H1 (cell line): ENCODE measurements at regions not wholly inside any gene's neighbourhood (a gene's known extent, or its start where the extent isn't known, plus 50 kb on each side); places are given as distances from the start of the nearest gene placed in this dataset.

Experiments
- CTCF ChIA-PET: fragments of 300-600 bp; sonication (Branson Sonifier 250); formaldehyde crosslinking; loops from one replicate; lab custom pipeline; 2021; ENCODE audit not compliant: partially characterized antibody; lab: Charles Lee
- POLR2A ChIA-PET: fragments of 300-600 bp; sonication (Branson Sonifier 250); formaldehyde crosslinking; loops from one replicate; lab custom pipeline; 2021; ENCODE audit warnings: inconsistent platforms; ENCODE audit not compliant: partially characterized antibody; lab: Charles Lee
- DNase-seq, 2 experiments: peaks; one replicate each; pipeline versions ENCODE4 v3.0.0 to v3.0.0-alpha.2; 2010 to 2022; ENCODE audit warnings: low spot score in 2 of 2, low read depth in 1 of 2, mixed read lengths in 1 of 2
- FAIRE-seq: peaks from 2 replicates; lab custom pipeline; 2011; peaks lifted over from hg19 to GRCh38; lab: Jason Lieb, UNC
- H2AFZ ChIP-seq: 2 replicates; pipeline ENCODE4 v1.8.1; 2012; ENCODE audit warnings: low read length, inconsistent platforms
- H2AK5ac ChIP-seq: 2 replicates; pipeline ENCODE4 v1.6.1; 2013; ENCODE audit warnings: low read depth, low read length
- H2BK120ac ChIP-seq: replicated peaks from 2 replicates; pipeline ENCODE3; 2013; ENCODE audit warnings: low read depth, low read length, inconsistent platforms
- H2BK12ac ChIP-seq: 2 replicates; pipeline ENCODE4 v1.6.1; 2013; ENCODE audit warnings: low read depth, low read length
- H2BK15ac ChIP-seq: 2 replicates; pipeline ENCODE4 v1.6.1; 2013; ENCODE audit warnings: low read length
- H2BK20ac ChIP-seq: 2 replicates; pipeline ENCODE4 v1.6.1; 2013; ENCODE audit warnings: low read length
- H2BK5ac ChIP-seq: 2 replicates; pipeline ENCODE4 v1.6.1; 2013; ENCODE audit warnings: low read depth, low read length
- H3K14ac ChIP-seq: 2 replicates; pipeline ENCODE4 v1.6.1; 2013; ENCODE audit warnings: inconsistent platforms; ENCODE audit not compliant: insufficient read length
- H3K18ac ChIP-seq: 2 replicates; pipeline ENCODE4 v1.6.1; 2013; ENCODE audit warnings: low read length; ENCODE audit errors: extremely low read depth
- H3K23ac ChIP-seq: 2 replicates; pipeline ENCODE4 v1.6.1; 2013; ENCODE audit warnings: inconsistent platforms; ENCODE audit not compliant: insufficient read length
- H3K23me2 ChIP-seq: 2 replicates; pipeline ENCODE4 v1.6.1; 2013; ENCODE audit warnings: low read depth, low read length
- H3K27ac ChIP-seq: 2 replicates; pipeline ENCODE4 v1.6.1; 2011; ENCODE audit warnings: low read depth, low read length, inconsistent platforms
- H3K27me3 ChIP-seq, 4 experiments: replicated peaks in 1 of 4; 1 replicate in 1 of 4; 2 replicates in 3 of 4; pipeline versions ENCODE4 v1.6.1 to v1.8.1; 2011 to 2013; ENCODE audit warnings: low read length in 3 of 4, mild to moderate bottlenecking in 3 of 4, inconsistent platforms in 2 of 4, mixed read lengths in 2 of 4, moderate library complexity in 1 of 4; ENCODE audit not compliant: control insufficient read depth in 3 of 4, insufficient read depth in 3 of 4; ENCODE audit errors: extremely low read depth in 1 of 4
- H3K36me3 ChIP-seq, 4 experiments: 2 replicates each; pipeline versions ENCODE4 v1.6.1 to v1.8.1; 2011 to 2013; ENCODE audit warnings: mild to moderate bottlenecking in 4 of 4, low read length in 3 of 4, moderate library complexity in 2 of 4, control low read depth in 1 of 4, inconsistent platforms in 1 of 4; ENCODE audit not compliant: insufficient read depth in 4 of 4, control insufficient read depth in 2 of 4
- H3K4ac ChIP-seq: replicated peaks from 2 replicates; pipeline ENCODE3; 2013; ENCODE audit warnings: low read length, low read depth, mixed read lengths, inconsistent platforms; ENCODE audit not compliant: insufficient read length
- H3K4me1 ChIP-seq, 4 experiments: replicated peaks in 1 of 4; 1 replicate in 1 of 4; 2 replicates in 3 of 4; pipeline versions ENCODE4 v1.6.1 to v1.8.1; 2011 to 2013; ENCODE audit warnings: low read length in 3 of 4, inconsistent platforms in 2 of 4, mixed read lengths in 1 of 4; ENCODE audit not compliant: insufficient read depth in 4 of 4, control insufficient read depth in 3 of 4
- H3K4me2 ChIP-seq, 2 experiments: 2 replicates each; pipeline versions ENCODE4 v1.6.1 to v1.8.1; 2011 to 2013; ENCODE audit warnings: low read depth in 2 of 2, low read length in 2 of 2, control low read depth in 1 of 2, inconsistent platforms in 1 of 2, mild to moderate bottlenecking in 1 of 2; ENCODE audit not compliant: insufficient read depth in 1 of 2
- H3K4me3 ChIP-seq, 4 experiments: fragments of 200-600, 300-600 bp in 1 of 4; sonication (generic), shearing (Covaris generic), sonication (Bioruptor Twin) in 1 of 4; 2 replicates each; pipeline versions ENCODE4 v1.5.1 to v1.8.1; 2011 to 2016; ENCODE audit warnings: low read length in 4 of 4, low read depth in 3 of 4, control low read depth in 2 of 4, inconsistent platforms in 2 of 4, mild to moderate bottlenecking in 2 of 4, mixed read lengths in 1 of 4, moderate library complexity in 1 of 4; ENCODE audit not compliant: insufficient read depth in 2 of 4; ENCODE audit errors: extremely low read depth in 1 of 4
- H3K56ac ChIP-seq: replicated peaks from 2 replicates; pipeline ENCODE3; 2013; ENCODE audit warnings: low read depth, mild to moderate bottlenecking, mixed read lengths, low read length, inconsistent platforms; ENCODE audit not compliant: insufficient read length
- H3K79me1 ChIP-seq: 2 replicates; pipeline ENCODE4 v1.6.1; 2013; ENCODE audit warnings: low read depth, low read length, control low read depth
- H3K79me2 ChIP-seq, 2 experiments: 2 replicates each; pipeline versions ENCODE4 v1.6.1 to v1.8.1; 2012 to 2013; ENCODE audit warnings: low read length in 2 of 2, mild to moderate bottlenecking in 2 of 2, inconsistent platforms in 1 of 2; ENCODE audit not compliant: insufficient read depth in 2 of 2, control insufficient read depth in 1 of 2
- H3K9ac ChIP-seq, 4 experiments: replicated peaks in 1 of 4; 1 replicate in 1 of 4; 2 replicates in 3 of 4; pipeline versions ENCODE4 v1.6.1 to v1.8.1; 2011 to 2013; ENCODE audit warnings: low read depth in 3 of 4, low read length in 3 of 4, control low read depth in 2 of 4, mild to moderate bottlenecking in 2 of 4, moderate library complexity in 2 of 4, inconsistent platforms in 1 of 4; ENCODE audit errors: extremely low read depth in 1 of 4
- H3K9me3 ChIP-seq, 2 experiments: 2 replicates each; pipeline versions ENCODE4 v1.6.1 to v1.8.1; 2012 to 2013; ENCODE audit warnings: mild to moderate bottlenecking in 2 of 2, moderate library complexity in 2 of 2, control low read depth in 1 of 2, inconsistent platforms in 1 of 2, low read depth in 1 of 2, low read length in 1 of 2, mixed read lengths in 1 of 2; ENCODE audit not compliant: insufficient read depth in 2 of 2
- H4K20me1 ChIP-seq, 2 experiments: replicated peaks in 1 of 2; 2 replicates each; pipeline versions ENCODE3 to v1.8.1; 2011 to 2013; ENCODE audit warnings: inconsistent platforms in 2 of 2, low read length in 2 of 2, mild to moderate bottlenecking in 1 of 2; ENCODE audit not compliant: insufficient read depth in 2 of 2, control insufficient read depth in 1 of 2
- H4K5ac ChIP-seq: 2 replicates; pipeline ENCODE4 v1.6.1; 2013; ENCODE audit warnings: low read length, low read depth, mixed read lengths, inconsistent platforms; ENCODE audit not compliant: insufficient read length
- H4K8ac ChIP-seq: 2 replicates; pipeline ENCODE4 v1.8.0; 2013; ENCODE audit warnings: mild to moderate bottlenecking, moderate library complexity, low read length, inconsistent platforms; ENCODE audit not compliant: insufficient read depth; ENCODE audit errors: extremely low read depth
- H4K91ac ChIP-seq: replicated peaks from 2 replicates; pipeline ENCODE3; 2013; ENCODE audit warnings: low read length, mixed read lengths, inconsistent platforms; ENCODE audit not compliant: insufficient read length
- ASH2L ChIP-seq: fragments of 200-600, 300-600 bp; sonication (generic); IDR thresholded peaks from one replicate; pipeline ENCODE4 v1.7.1; 2017; ENCODE audit warnings: low read length
- ATF3 ChIP-seq: IDR thresholded peaks from 2 replicates; pipeline ENCODE4 v1.6.1; 2011; ENCODE audit warnings: low read depth, mild to moderate bottlenecking, low read length; ENCODE audit not compliant: insufficient read depth
- BACH1 ChIP-seq: IDR thresholded peaks from 2 replicates; pipeline ENCODE4 v1.6.1; 2012; ENCODE audit warnings: low read length, improper control_type of control experiment
- EP300 ChIP-seq, 2 experiments: IDR thresholded peaks; 1 replicate in 1 of 2; 2 replicates in 1 of 2; pipeline ENCODE4 v1.6.1; 2011 to 2012; ENCODE audit warnings: low read depth in 2 of 2, low read length in 2 of 2, mild to moderate bottlenecking in 2 of 2, borderline replicate concordance in 1 of 2, inconsistent platforms in 1 of 2, moderate library complexity in 1 of 2
- POLR2AphosphoS5 ChIP-seq: IDR thresholded peaks from 2 replicates; pipeline ENCODE4 v1.6.1; 2011; ENCODE audit warnings: low read depth, low read length
- SIN3A ChIP-seq, 2 experiments: IDR thresholded peaks in 1 of 2; conservative IDR thresholded peaks in 1 of 2; 2 replicates each; pipeline ENCODE4 v1.6.1; 2011 to 2012; ENCODE audit warnings: low read length in 2 of 2, improper control_type of control experiment in 1 of 2, low read depth in 1 of 2, mild to moderate bottlenecking in 1 of 2
- SP4 ChIP-seq: IDR thresholded peaks from 2 replicates; pipeline ENCODE4 v1.6.1; 2012; ENCODE audit warnings: low read length, inconsistent platforms
- TEAD4 ChIP-seq: IDR thresholded peaks from 2 replicates; pipeline ENCODE4 v1.6.1; 2012; ENCODE audit warnings: low read depth, low read length, inconsistent platforms, mixed read lengths
- WGBS, 2 experiments: shearing (Covaris generic) in 1 of 2; methylation state at CpG; one replicate each; pipeline versions ENCODE4 v1.1.6 to v1.1.7; 2013 to 2015; ENCODE audit warnings: low lambda C conversion rate in 2 of 2, mixed read lengths in 2 of 2, inconsistent platforms in 1 of 2, low coverage in 1 of 2, missing lambda C conversion rate in 1 of 2; ENCODE audit not compliant: insufficient replicate concordance in 2 of 2, insufficient coverage in 1 of 2, insufficient read length in 1 of 2; ENCODE audit errors: extremely low coverage in 1 of 2, missing lambda C conversion rate in 1 of 2; 5-methylcytosine and 5-hydroxymethylcytosine counted together

DNA sequence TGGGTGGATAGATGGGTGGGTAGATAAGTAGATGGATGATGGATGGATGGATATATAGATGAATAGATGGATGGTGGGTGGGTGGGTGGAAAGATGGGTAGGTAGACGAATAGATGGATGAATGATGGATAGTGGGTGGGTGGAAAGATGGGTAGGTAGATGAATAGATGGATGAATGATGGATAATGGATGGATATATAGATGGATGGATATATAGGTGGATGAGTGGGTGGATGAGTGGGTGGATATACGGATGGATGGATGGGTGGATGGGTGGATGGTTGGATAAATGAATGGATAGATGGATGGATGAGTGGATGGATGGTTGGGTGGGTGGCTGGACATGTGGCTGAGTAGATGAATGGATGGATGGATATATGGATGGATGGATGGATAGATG is 53.1 kb upstream of the THY1 start:
- H3K27ac ChIP-seq = no peak overlapping the region
- H3K27me3 ChIP-seq = no peaks in the 10 kb centered on the region; a peak in 1 of 7 replicates
- ChIA-PET POLR2A (interaction anchor here (0.8 to 1.9 kb wide), 5 partner anchors 8 to 138 kb away, joined by 3 to 8 read pairs (median 3); no protein-coding TSS in a partner anchor), CTCF (interaction anchor here (0.7 to 13.3 kb wide), 24 partner anchors 9 to 153 kb away, joined by 3 to 336 read pairs (median 6); partner anchors contain the start of genes C1QTNF5, THY1 and USP2)
- H3K4me1 ChIP-seq = peaks cover 0 to 11% (median under 1%) of the 10 kb centered on the region in 4 experiments; a peak in 4 of 7 replicates
- H2BK120ac ChIP-seq = no peak overlapping the region
- no peak overlapping the region for H3K4me2 ChIP-seq
- DNase-seq (no peak), FAIRE-seq (no peak)
- no peaks in the 10 kb centered on the region for H3K36me3 ChIP-seq
- H4K8ac ChIP-seq = no peak overlapping the region
- peaks cover 5% of the 10 kb centered on the region; the same call in 1 of the 2 replicates for H3K23me2 ChIP-seq
- no peak overlapping the region for H3K56ac ChIP-seq
- peaks cover 0 to 5% of the 10 kb centered on the region in 2 experiments for H4K20me1 ChIP-seq
- H2AK5ac ChIP-seq = no peak overlapping the region
- no peak overlapping the region for H3K9ac ChIP-seq
- H2AFZ ChIP-seq = no peak overlapping the region
- no peak overlapping the region for H2BK5ac ChIP-seq
- H3K4me3 ChIP-seq = no peak overlapping the region
- H2BK15ac ChIP-seq = no peak overlapping the region
- WGBS, 2 experiments = 73 to 98% methylated on average over 2 of the region's 2 CpGs
- no peaks in the 10 kb centered on the region for H3K79me2 ChIP-seq
- H3K79me1 ChIP-seq = no peaks in the 10 kb centered on the region
- H3K9me3 ChIP-seq = no peaks in the 10 kb centered on the region
- no peak overlapping the region for H3K14ac ChIP-seq
- no peak overlapping the region for H2BK12ac ChIP-seq
- no peak for TF ChIP-seq SP4
- no peak for TF ChIP-seq EP300 (IDR thresholded peaks at IDR 0.05; ENCODE audit: borderline replicate concordance in 1 of 2, low read depth in 2 of 2, low read length in 2 of 2)
- no peak for TF ChIP-seq SIN3A (conservative IDR thresholded peaks at IDR 0.05 in 1 of 2, IDR thresholded peaks at IDR 0.05 in 1 of 2; ENCODE audit: low read depth in 1 of 2, low read length in 2 of 2)
- TF ChIP-seq ASH2L = no peak
- no peak for TF ChIP-seq TEAD4
- TF ChIP-seq BACH1 = no peak
- no peak for TF ChIP-seq POLR2AphosphoS5
- TF ChIP-seq ATF3 = no peak
- TF ChIP-seq, all 59 proteins: peak for 0
- Histone ChIP-seq H3K4ac (no peak overlapping the region), H3K23ac (no peak overlapping the region), H3K18ac (no peak overlapping the region), H2BK20ac (no peak overlapping the region), H4K91ac (no peak overlapping the region), H4K5ac (no peak overlapping the region)
